HG03565 (cell line): ENCODE measurements at regions not wholly inside any gene's neighbourhood (a gene's known extent, or its start where the extent isn't known, plus 50 kb on each side); places are given as distances from the start of the nearest gene placed in this dataset.

ENCODE experiments used
- ATAC-seq: cut with Tn5 transposase; IDR thresholded peaks from one replicate; pipeline ENCODE4 v1.9.1; 2021; ENCODE audit warnings: mild to moderate bottlenecking, moderate library complexity; ENCODE audit not compliant: unreplicated experiment

DNA sequence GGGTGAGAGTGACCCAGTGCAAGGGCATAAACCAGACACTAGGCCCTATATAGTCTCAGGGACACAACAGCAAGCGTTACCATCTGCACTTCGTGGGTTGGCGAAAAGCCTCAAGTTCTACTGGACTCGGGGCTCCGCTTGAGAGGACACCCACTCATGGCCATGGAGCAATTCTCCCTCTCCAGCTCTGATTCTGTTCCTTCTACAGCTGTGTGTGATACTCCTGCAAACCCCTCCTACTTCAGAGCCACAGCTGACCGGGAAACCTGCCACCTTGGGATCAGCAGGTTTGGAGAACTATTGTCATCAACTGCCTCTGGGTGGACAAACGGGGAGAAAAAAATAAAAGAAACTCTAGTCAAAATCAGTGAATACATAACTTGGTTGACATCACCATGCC is 306.9 kb downstream of the FGFR2 start:
- ATAC-seq, result no peak

DNA sequence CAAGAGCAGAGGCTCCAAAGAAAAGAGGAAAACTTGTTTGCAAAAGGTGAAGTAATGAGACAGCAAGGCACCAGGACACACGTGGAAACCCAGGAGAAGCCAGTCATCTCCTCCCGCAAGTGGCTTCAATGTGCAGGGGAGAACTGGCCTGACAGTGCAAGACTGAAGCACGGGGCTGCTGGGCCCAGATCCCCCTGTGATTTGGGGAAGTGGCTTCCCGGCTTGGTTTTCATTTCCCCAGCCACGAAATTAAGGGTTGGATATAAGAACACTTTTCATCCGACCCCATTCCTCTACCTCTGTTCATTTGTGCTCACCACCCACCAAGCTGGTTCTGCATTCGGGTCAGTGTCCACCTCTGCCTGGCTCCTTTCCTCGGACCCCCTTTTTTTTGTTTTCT is 306.4 kb downstream of the FGFR2 start:
- no peak for ATAC-seq

DNA sequence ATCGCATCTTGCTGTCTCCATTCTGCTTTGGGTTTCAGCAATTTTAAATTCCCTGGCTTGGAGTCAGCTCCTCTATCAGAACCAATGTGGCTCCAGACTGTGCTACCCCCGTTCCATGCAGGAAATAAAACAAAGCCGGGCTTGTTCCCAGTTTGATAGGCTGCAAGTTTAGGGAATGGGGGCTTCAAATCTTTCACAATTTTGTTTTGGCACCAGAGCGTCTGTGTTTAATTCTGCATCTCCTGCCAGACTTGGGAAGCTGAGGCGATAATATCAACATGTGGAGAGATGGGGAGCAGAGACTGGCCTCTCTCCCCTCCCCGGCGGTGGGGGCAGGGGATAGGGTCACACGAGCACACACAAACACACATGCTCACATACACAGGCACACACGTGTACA is 305.9 kb downstream of the FGFR2 start:
- ATAC-seq, result no peak

DNA sequence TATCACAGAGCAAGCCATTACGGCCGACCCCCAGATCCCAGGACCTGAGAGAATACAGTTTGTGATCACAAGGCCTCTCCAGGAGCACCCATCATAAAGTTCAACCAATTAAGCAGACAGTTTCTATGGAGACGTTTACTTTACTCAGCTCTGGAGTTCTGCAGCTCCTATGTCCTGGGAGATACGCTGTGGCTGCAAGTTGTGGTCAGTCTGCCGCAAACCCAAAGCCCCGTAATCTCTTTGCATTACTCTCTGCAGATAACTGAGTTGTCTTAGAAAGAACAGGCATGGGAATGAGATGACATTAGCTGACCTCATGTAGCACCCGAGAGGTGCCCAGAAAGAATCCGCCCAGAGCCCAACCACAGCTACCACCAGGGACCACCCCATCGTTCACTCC is 305.1 kb downstream of the FGFR2 start:
- no peak for ATAC-seq

DNA sequence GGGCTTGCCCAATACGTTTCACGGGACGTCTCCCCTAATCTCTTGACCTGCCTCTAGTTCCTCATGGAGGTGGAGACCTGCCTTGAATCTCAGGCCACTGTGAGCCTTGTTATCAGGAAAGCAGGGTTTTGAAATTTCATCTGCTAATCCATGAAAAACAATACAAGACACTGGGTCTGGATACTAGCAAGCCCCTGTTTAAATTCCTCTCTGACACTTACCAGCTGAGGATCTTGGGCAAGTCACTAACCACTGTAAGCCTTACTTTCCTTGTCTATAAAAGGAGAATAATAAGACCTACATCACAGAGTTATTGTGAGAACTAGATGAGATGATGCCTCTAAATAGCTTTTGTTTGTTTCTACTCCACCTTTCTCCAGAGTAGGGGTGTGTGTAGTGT is 303.6 kb downstream of the FGFR2 start:
- no peak for ATAC-seq

DNA sequence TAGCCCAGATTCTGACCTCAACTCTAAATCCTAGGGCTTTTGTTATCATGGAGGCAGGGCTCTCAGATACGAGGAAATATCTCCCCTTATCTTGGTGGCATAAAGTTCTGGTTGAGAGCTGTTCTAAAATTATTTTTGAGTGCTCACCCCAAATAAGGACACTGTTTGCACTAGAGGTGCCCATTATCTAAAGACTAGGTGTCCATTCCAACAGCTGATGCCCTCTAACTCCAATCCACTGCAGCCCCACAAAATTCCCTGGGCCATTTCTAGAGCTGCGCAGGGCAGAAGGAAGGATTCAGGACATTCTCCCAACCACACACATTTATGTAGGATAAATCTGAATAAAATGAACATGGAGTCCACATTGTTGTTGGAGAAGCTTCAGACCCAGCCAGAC is 301.9 kb downstream of the FGFR2 start:
- no peak for ATAC-seq

DNA sequence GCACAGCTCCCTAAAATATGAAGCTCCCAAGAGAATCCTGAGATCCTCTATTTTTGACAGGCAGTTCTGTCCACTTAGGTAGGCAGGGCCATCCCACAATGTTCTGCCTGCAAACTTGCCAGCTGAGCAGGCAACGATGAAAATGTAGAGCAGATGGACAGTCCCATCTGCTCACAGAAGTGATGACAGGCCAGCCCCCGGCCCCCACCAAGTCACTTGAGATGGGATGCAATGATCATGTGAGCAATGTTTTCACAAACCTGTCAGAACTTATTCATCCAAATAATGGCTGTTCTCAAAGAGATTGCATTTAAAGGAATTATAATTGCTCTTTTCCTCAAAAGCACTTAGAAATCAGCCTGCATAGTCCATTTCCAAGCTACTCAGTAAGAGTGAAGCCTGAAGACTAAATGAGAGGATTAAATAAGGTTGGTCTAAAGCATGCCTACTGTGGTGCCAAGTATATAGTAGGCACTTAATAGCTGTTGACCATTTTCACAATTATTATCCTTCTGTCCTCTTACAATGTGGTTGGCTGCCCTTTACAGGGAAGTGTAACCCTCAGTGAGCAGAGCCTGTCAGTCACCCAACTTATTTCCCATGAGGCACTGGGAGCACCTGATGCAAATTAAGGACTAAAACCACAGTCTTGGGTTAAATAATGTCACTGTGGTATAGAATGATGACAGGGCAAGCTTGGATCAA is 301.2 kb downstream of the FGFR2 start:
- ATAC-seq, result no peak

DNA sequence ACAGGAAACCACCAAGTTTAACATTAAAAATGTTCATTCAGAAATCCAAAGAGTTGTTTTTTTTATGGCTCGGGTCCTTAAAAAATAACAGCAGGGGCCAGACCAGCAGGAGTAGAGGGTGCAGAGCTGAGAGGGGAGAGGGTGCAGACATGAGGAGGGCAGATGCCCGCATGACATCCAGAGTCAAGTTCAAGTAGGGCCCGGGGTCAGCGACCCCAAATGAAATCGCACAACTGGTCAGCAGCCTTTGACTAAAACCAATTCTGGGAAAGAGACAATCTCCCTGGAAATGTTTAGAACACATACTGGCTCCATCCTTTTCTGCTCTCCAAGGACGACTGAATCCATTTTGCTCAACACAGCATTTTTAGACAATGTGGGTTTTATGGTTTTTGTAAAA is 297.5 kb downstream of the FGFR2 start:
- no peak for ATAC-seq

DNA sequence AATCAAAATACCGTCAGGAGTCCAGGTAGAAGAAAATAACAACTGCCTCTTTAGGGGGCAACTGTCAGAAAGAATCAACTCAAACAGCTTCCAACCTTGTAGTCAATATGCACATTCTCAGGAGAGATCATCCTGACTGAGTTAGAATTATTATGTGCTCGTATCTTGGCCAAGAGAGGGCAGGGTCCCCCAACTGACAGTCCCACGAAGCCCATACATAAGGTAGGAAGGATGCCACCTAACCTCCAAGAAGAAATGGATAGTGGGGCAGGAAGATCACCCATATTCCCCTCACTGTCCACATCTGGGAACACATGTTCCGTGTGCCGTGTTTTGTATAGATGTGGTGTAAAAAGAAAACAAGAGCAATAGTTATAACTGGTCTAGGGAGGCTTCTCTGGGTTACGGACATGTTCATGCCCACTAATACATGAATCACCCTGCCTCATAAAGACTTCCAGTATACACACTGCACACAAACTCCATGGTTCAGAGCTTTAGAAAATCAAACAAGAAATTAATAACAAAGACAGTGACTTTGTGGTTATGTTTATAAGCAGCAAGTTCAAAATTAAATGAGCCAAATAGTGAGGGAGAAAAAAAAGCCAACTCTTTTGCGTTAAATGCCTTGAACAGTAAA is 295.6 kb downstream of the FGFR2 start:
- ATAC-seq, result no peak

DNA sequence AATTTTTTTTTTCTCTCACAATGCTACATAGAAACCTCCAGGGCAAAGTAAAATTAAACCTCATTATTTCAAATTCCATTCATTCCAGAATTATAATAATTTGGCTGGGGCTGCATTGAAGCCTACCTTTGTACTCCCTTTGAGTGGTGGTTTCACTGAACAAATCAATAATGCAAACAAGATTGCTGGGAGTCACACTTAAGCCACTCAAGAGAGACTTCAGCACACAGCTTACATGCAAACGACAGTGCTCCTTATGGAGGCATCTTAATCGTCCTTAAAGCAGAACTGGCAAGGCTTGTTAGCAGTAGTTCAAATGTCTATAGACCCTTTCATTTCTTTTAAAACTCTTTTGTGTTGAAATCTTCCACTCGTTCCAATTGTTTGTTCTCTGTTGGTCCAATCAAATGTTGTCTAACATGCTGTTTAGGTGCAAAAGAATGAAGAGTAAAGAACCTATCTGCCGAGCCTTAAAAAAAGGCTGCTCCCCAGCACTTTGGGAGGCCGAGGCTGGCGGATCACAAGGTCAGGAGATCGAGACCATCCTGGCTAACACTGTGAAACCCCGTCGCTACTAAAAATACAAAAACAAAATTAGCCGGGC is 294.9 kb downstream of the FGFR2 start:
- no peak for ATAC-seq

DNA sequence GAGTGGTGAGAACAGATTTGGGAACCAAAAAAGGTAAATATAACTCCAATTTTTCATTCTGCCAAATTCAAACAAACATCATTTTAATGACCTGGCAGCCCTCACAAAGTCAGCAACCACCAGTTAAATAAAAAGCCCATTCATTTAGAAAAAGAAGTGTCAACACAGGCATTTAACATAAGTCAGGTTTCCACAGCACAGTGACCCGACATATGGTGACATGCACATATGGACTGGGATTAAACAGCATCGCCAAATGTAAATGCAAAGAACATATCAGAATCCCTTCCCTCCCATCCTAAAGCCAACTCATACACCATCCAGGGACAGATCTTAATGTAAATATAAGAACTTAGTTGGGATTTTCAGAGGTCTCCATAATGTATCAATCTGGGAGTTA is 293.2 kb downstream of the FGFR2 start:
- no peak for ATAC-seq

DNA sequence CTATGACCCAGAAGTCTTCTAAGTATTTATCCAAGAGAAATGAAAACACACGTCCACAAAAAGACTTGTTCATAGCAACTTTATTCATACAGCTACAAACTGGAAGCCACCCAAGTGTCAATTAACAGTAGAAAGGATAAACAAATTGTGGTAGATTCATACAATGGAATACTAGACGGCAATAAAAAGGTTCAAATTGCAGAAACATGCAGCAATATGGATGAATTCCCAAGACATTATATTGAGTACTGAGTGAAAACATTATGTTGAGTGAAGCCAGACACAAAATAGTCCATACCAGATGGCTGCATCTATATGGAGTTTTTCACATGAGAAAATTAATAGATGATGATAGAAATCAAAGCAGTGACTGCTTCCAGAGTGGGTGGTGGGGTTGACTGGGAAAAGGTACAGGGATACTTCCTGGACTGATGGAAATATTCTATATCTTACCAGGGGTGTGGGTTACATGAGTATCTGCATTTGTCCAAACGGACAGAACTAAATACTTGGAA is 292.0 kb downstream of the FGFR2 start:
- no peak for ATAC-seq

DNA sequence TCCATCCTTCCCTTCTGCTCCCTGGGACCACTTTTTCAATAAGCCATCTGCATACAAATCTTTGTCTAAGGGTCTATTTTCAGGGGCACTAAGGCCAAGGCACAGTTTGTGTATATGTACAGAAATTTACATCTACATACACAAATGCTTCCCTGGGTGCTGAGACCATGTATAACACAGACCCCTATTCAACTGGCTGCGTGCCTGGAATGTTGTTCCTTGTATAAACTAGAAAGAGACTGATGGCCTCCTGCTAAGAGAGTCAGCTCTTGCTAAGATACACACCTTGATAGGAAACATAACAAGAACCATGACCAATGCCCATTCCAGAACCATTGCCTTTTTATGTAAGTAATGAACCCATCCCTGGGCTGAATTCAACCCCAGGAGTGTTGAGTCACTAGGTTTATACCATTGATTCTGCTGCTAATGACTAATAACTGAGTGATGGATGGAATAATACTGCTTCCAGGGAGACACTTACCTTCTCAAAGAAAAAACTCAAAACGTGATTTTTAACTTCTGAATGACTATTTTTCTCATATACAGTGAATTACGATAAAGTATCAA is 290.7 kb downstream of the FGFR2 start:
- ATAC-seq, result no peak

DNA sequence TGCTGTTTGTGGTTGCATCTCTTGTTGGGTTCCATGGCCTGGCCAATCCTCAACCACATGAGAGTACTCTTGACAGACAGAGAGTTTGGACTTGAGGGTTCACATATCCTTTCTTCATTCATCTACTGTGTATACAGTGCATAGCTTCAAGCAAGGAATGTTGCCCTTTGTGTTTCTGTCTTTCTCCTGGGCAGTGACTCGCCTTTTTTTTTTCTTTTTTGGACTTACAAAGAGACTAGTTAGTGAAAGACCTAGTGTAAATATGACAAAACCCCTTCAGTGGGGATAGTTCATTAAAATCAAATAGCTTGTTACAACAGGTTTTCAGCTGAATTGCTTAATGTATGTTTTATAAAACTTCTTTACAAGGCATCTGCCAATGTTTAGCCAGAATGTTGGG is 290.2 kb downstream of the FGFR2 start:
- ATAC-seq, result no peak

DNA sequence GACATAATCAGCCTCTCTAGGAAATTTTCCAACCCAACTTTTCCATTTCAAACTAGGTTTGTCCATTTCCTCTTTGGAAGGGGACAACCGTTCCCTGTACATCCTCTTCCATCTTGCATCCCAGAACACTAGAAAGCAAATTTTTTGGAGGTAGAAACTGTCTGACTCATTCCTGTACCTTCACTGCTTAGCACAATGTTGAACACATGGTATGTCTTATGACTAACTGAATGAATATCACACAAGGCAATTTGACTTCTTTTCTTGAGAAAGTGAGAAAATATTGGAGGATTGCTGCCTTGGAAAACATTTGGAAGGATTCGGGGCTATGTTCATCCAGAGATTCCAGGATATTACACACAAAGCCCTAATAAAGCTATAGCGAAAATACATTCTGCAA is 289.1 kb downstream of the FGFR2 start:
- no peak for ATAC-seq

DNA sequence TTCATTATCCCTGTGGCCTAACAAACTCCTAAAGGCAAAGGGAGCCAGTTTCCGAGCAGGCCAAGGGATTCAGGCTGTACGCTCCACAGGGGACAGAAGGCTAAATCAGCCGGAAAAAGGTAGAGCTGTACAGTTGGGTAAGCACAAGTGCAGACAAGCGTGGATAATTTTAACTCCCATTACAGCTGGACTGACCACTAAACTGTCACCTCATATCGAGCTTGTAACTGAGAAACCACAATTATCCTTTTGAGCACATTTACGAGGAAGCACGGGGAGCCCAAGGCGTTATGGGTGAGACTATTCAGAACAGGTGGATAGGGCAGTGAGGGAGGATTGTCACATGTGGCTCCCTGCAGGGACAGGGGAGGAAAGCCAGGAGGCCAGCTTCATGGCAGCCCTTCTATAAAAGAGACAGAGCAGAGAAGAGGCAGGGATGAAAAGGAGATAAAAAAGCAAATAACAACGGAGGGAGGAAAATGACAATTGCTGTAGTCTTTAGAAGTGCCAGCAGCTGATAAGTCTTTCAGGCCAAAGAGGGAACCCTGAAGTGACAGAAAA is 288.0 kb downstream of the FGFR2 start:
- no peak for ATAC-seq

DNA sequence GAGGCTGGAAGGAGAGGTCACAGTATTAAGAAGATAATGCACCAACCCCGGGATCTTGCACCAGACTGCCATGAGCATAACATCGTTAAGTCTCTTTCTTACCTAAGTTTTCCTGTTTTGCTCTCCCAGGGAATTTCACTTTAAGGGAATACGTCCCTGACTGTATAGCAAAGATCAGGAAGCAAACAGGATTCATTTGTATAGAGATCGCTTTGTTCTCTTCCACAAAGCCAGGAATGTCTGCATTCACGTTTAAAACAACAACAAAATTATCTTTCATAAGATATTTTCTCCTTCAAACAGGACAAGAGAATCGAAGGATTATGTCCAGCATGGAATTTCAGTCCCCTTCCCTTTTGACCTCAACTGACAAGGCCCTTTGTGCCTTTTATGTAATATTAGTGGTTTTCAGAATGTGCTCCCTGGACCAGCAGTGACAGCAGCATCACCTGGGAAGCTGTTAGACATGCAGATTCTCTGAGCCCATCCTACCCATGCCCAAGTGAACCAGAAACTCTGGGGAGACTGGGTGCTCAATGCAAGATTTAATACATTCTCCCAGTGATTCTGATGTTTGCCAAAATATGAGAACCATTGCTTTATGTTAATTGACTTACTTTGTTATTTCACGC is 286.3 kb downstream of the FGFR2 start:
- ATAC-seq, result no peak

DNA sequence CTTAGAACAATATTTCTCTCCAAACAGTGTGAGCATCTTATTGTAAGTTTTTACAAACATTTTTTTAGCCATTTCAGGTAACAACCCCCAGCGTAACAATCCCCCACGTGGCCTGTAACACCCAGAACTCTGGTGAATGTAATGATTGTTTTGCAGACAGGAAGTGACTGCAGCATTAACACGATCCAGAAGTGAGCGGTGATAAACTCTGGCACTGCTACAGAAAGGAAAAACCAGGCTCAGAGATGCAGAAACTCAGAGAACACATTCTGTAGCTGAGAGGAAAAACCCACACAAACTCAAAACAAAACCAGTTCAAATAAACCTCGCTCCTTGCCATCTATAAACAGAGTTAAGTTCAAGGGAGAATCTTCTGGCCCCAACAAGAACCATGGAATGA is 285.7 kb downstream of the FGFR2 start:
- no peak for ATAC-seq

DNA sequence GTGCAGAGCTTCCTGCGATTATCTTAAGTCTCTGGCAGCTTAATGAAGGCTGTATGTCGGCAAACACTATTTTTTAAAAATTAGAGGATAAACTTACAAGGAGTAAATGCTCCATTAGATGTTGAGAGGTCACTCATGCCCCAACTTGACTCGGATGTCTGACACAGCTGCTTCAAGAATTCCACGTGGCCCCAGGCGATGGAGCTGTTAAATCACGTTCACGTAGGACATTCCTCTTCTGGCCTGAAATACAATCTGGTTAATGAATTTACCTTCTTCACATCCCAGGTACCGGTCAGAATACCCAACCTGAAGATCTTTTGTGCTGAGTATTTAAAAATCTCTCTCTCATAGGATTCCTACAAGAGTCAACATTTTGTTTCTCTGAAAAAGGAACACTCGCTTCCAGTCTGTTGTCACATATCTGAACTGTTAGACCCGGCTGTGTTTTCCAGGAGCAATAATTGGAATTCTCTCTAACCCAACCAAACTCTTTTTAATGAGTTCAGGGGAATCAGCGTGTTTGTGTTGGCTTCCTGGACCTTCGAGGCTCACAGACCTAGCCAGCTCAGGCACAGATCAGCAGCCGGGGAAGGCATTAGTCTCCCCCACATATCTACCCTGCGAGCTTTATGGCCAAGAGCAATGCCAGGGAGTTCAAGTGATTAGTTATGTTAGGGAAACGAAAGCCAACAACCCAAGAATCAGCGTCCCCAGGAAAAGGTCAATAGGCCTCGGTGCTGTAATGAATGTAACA is 284.9 kb downstream of the FGFR2 start:
- no peak for ATAC-seq

DNA sequence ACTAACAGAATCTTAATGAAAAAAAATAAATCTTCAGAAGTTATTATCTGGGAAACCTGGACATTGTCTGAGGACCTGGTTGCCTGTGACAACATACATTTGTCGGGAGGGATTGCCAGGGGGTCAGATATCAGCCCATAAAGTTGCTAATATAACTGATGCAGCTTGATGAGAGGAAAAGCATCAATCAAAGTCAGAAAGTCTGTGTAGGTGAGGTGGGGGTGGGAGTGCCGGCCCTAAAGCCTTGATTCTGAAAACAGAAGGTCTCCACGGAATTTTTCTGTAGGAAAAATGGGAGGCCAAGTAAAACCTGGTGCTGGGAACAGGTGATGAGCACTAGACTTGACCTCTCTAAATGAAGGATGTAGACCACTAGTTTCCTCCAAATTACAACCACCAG is 281.8 kb downstream of the FGFR2 start:
- ATAC-seq, result no peak

DNA sequence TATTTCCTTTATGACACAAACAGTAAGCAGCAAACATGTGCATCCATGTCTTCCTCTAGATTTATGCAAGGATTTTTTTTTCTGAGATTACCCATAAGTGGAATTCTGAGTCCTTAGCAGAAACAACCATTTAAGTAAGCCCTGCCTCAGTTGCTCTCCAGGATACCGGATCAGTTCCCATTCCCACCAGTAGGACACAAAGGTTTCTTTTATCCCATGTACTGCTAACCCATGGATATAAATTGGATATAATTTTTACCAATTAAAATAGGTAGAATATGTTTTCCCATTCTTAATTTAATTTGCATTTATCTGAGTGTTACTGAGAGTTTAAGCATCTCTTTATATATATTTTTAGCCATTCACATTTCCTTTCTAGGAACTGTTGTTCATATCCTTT is 280.9 kb downstream of the FGFR2 start:
- ATAC-seq, result no peak
